ENCODE measurements at regions not wholly inside any gene's neighbourhood (a gene's known extent, or its start where the extent isn't known, plus 50 kb on each side); places are given as distances from the start of the nearest gene placed in this dataset.

- peak; percentile 19 for DNase-seq (ENCODE audit: low read depth, low spot score)
- no peaks in the 10 kb centered on the region for H4K20me1 ChIP-seq (replicated peaks; ENCODE audit: control insufficient read depth, extremely low read depth, insufficient read depth, low read length)
- CTCF ChIA-PET, result no interaction called here
- H3K36me3 ChIP-seq (ENCODE audit: control insufficient read depth in 2 of 2, extremely low read depth in 1 of 2, insufficient read depth in 2 of 2, low read length in 2 of 2), result no peaks in the 10 kb centered on the region
- no peaks in the 10 kb centered on the region for H3K9me3 ChIP-seq (replicated peaks; ENCODE audit: control insufficient read depth, insufficient read depth, low read length)
- dilution Hi-C loops (cut with MboI; ENCODE audit: extremely low pct_ligation_motif_present, low sequenced_read_pairs) (no loop called here), intact Hi-C loops (cut with micrococcal nuclease) (no loop called here)
- H3K79me2 ChIP-seq (ENCODE audit: control insufficient read depth, insufficient read depth, low read length), result no peaks in the 10 kb centered on the region
- no peak overlapping the region for H3K27ac ChIP-seq (ENCODE audit: insufficient read depth, low read depth, low read length)
- no peaks in the 10 kb centered on the region for H3K9me1 ChIP-seq (replicated peaks; ENCODE audit: control insufficient read depth, extremely low read depth, insufficient read depth, low read length)
- H3K4me2 ChIP-seq (ENCODE audit: insufficient read depth, low read length), result no peak overlapping the region
- no peak for TF ChIP-seq CTCF (IDR thresholded peaks at IDR 0.05; ENCODE audit: extremely low read depth in 1 of 2, insufficient read depth in 1 of 2, low read depth in 1 of 2, low read length in 2 of 2)
- no peak for TF ChIP-seq FOS (IDR thresholded peaks at IDR 0.05; ENCODE audit: borderline replicate concordance, insufficient read depth, low read length)
- TF ChIP-seq POLR2AphosphoS5 (IDR thresholded peaks at IDR 0.05; ENCODE audit: insufficient read depth, low read depth, low read length), result no peak
- TF ChIP-seq POLR2A (IDR thresholded peaks at IDR 0.05; ENCODE audit: low read depth, low read length), result no peak
- no peak for TF ChIP-seq GATA2 (IDR thresholded peaks at IDR 0.05; ENCODE audit: insufficient read depth, insufficient read length, low read depth, low read length)
- no peak for TF ChIP-seq JUN (IDR thresholded peaks at IDR 0.05; ENCODE audit: borderline replicate concordance, insufficient read depth, insufficient read length, low read depth)
- no peak for TF ChIP-seq MAX (IDR thresholded peaks at IDR 0.05; ENCODE audit: insufficient read depth, insufficient read length)
- TF ChIP-seq EZH2 (IDR thresholded peaks at IDR 0.05; ENCODE audit: borderline replicate concordance, low read depth, low read length, severe bottlenecking), result no peak
- TF ChIP-seq MYC (IDR thresholded peaks at IDR 0.05; ENCODE audit: low read depth, low read length), result no peak
- no peak overlapping the region for H3K4me3 ChIP-seq (replicated peaks in 1 of 3; ENCODE audit: insufficient read depth in 1 of 3, low read depth in 1 of 3, low read length in 3 of 3)
- no peak overlapping the region for H2AFZ ChIP-seq (ENCODE audit: low read depth, low read length)
- peaks cover 4 to 9% of the 10 kb centered on the region in 2 experiments for H3K27me3 ChIP-seq (ENCODE audit: control insufficient read depth in 2 of 2, insufficient read depth in 2 of 2, low read length in 2 of 2)
- peak; percentile 4 for FAIRE-seq
- H3K9ac ChIP-seq (replicated peaks; ENCODE audit: extremely low read depth, insufficient read depth, low read length), result no peak overlapping the region
- POLR2A ChIA-PET, result no interaction called here
- BruUV-seq (replicated peaks), result no TSS peak
- no peaks in the 10 kb centered on the region for H3K4me1 ChIP-seq (ENCODE audit: control insufficient read depth, extremely low read depth, insufficient read depth, low read length)
Observed at GRCh38 chr13:95438297-95438696, 114.2 kb upstream of the CLDN10 start.
